Skeletal muscle satellite cell (primary cell): ENCODE measurements at regions not wholly inside any gene's neighbourhood (a gene's known extent, or its start where the extent isn't known, plus 50 kb on each side); places are given as distances from the start of the nearest gene placed in this dataset.
"Not testable (repeated sequence)": the region's sequence is repeated elsewhere in the genome, so short reads cannot be mapped to it uniquely, and the experiment has no call there.

ENCODE experiments used
- H3K27me3 ChIP-seq: 2 replicates; pipeline ENCODE4 v1.7.0; 2013; ENCODE audit warnings: low read length; ENCODE audit not compliant: control insufficient read depth, insufficient read depth
- H3K36me3 ChIP-seq: 2 replicates; pipeline ENCODE4 v1.7.0; 2013; ENCODE audit warnings: mild to moderate bottlenecking, control low read depth, low read length; ENCODE audit not compliant: insufficient read depth
- H3K4me1 ChIP-seq: 2 replicates; pipeline ENCODE4 v1.7.0; 2013; ENCODE audit warnings: low read length; ENCODE audit not compliant: control insufficient read depth, insufficient read depth
- H3K4me2 ChIP-seq: 2 replicates; pipeline ENCODE4 v1.7.0; 2013; ENCODE audit warnings: mild to moderate bottlenecking, low read length
- H3K4me3 ChIP-seq: 2 replicates; pipeline ENCODE4 v1.7.0; 2013; ENCODE audit warnings: low read length
- H3K9ac ChIP-seq: 2 replicates; pipeline ENCODE4 v1.7.0; 2013; ENCODE audit warnings: mild to moderate bottlenecking, low read depth, low read length, moderate library complexity
- H3K9me3 ChIP-seq: replicated peaks from 2 replicates; pipeline ENCODE4 v1.7.0; 2013; ENCODE audit warnings: mild to moderate bottlenecking, control low read depth, low read length

DNA sequence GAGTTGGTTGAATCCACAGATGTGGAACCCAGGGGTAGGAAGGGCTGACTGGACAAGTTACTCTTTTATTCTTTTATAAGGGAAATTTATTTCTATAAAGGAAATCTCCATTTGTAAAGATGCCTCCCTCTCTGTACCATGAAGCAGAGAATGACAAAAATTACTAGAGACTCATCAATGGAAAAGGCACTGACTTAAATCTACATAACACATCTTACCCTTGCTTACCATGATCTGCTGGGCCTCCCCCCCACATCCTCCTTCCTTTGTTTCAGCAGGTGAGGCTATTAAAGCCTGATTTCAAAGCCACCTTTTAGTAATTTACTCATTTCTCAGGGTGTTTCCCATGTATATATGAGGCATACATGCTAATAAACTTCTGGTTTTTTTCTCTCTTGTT, 130.2 kb upstream of the HDDC2 start:
- H3K4me2 ChIP-seq = no peak overlapping the region
- no peaks in the 10 kb centered on the region for H3K4me1 ChIP-seq
- H3K9me3 ChIP-seq = no peaks in the 10 kb centered on the region
- peaks cover 3% of the 10 kb centered on the region for H3K27me3 ChIP-seq
- H3K9ac ChIP-seq = no peak overlapping the region
- no peak overlapping the region for H3K4me3 ChIP-seq
- no peaks in the 10 kb centered on the region for H3K36me3 ChIP-seq

- Histone ChIP-seq H3K4me3 (no peak overlapping the region), H3K36me3 (no peaks in the 10 kb centered on the region), H3K4me2 (no peak overlapping the region), H3K9ac (no peak overlapping the region), H3K27me3 (peaks cover 3% of the 10 kb centered on the region), H3K9me3 (no peaks in the 10 kb centered on the region), H3K4me1 (no peaks in the 10 kb centered on the region)
Observed at GRCh38 chr6:125432963-125433362, 131.2 kb upstream of the HDDC2 start.

DNA sequence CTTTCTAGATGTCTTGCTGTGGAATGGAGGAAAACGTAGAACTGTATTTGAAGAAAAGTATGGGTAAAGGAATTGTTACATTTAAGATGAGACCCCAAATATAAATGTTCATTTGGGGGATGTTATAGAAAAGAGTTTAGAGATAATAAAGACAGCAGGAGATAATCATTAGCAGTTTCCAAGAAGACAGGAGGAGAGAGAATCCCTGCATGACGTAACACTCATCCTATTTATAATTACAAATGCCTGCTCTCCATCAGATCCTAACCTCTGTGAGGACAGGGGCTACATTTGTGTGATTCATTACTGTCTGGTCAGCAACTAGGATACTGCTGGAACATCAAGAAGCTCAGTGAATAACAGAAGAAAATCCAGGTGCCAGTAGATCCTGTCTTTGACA, 133.0 kb upstream of the HDDC2 start:
- no peaks in the 10 kb centered on the region for H3K36me3 ChIP-seq
- H3K4me3 ChIP-seq = no peak overlapping the region
- H3K9ac ChIP-seq = no peak overlapping the region
- peaks cover 8% of the 10 kb centered on the region for H3K27me3 ChIP-seq
- no peaks in the 10 kb centered on the region for H3K4me1 ChIP-seq
- no peak overlapping the region for H3K4me2 ChIP-seq
- H3K9me3 ChIP-seq = no peaks in the 10 kb centered on the region

GRCh38 chr6:125439512-125439911, 137.7 kb upstream of the HDDC2 start:
- no peaks in the 10 kb centered on the region for H3K9me3 ChIP-seq
- no peak overlapping the region for H3K9ac ChIP-seq
- no peak overlapping the region for H3K4me3 ChIP-seq
- no peaks in the 10 kb centered on the region for H3K4me1 ChIP-seq
- H3K4me2 ChIP-seq = no peak overlapping the region
- H3K27me3 ChIP-seq = peaks cover 13% of the 10 kb centered on the region
- no peaks in the 10 kb centered on the region for H3K36me3 ChIP-seq

GRCh38 chr6:125444006-125444923, 142.5 kb upstream of the HDDC2 start:
- H3K9ac ChIP-seq = no peak overlapping the region
- H3K4me1 ChIP-seq = no peaks in the 10 kb centered on the region
- no peak overlapping the region for H3K4me3 ChIP-seq
- H3K4me2 ChIP-seq = no peak overlapping the region
- peaks cover 16% of the 10 kb centered on the region for H3K27me3 ChIP-seq
- no peaks in the 10 kb centered on the region for H3K36me3 ChIP-seq
- H3K9me3 ChIP-seq = no peaks in the 10 kb centered on the region

DNA sequence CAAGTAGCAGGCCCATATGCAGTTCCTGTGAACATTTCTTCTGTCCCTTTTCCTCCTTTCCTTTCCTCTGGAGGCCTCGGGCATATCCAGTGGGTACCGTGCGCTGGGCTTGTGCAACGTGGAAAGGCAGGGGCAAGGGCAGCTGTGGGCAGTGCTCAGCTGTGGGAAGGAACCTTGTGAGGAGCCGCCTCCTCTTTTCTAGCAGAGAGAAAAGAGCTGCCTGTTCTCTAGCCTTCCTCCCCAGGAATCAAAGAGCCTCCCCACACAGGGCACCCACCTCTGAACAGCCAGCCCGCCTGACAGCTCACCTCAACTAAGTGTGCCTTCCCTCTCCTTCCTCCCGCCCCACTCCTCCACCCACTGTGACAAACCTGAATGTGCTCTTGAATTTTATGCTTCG, 143.3 kb upstream of the HDDC2 start:
- Histone ChIP-seq H3K9ac (no peak overlapping the region), H3K27me3 (peaks cover 9% of the 10 kb centered on the region), H3K36me3 (no peaks in the 10 kb centered on the region), H3K4me1 (no peaks in the 10 kb centered on the region), H3K9me3 (no peaks in the 10 kb centered on the region), H3K4me2 (no peak overlapping the region), H3K4me3 (no peak overlapping the region)

DNA sequence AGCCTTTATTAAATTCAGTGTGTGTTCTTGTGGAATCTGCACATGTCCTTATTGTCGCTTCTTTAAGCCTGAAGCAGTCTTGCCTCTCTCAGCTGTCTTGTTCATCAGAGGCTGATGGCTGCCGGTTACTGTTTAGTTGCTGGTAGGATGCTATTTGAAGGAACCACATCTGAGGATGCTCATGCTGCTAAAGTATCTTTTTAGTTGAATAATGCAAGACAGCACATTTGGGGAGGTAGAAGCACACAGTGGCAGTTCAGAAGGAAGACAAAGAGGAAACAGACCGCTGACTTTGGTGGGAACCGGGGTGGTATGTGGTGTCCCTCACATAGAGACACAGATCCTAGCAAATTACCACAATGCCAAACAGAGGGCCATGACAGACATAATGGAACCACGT, 144.2 kb upstream of the HDDC2 start:
- Histone ChIP-seq H3K9ac (no peak overlapping the region), H3K27me3 (peaks cover 6% of the 10 kb centered on the region), H3K4me3 (no peak overlapping the region), H3K9me3 (no peaks in the 10 kb centered on the region), H3K4me1 (no peaks in the 10 kb centered on the region), H3K4me2 (no peak overlapping the region), H3K36me3 (no peaks in the 10 kb centered on the region)

DNA sequence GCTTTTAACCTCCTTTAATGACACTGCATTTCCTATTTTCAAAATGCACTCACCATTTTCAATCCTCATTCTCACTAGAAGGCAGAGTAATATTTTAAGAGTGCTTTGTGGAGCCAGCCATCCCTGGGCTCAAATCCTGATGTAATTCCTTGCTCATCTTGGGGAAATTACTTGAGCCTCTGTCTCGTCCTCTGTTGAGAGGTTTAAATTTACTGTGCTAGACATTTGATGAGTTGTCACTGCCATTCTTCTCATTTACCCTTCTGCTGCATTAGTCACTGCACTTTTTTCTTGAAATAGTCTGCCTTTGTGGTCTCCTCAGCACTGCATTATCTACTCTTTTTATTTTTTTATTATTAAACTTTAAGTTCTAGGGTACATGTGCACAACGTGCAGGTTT, 150.0 kb upstream of the HDDC2 start:
- H3K4me3 ChIP-seq = no peak overlapping the region
- no peaks in the 10 kb centered on the region for H3K36me3 ChIP-seq
- no peak overlapping the region for H3K4me2 ChIP-seq
- H3K9ac ChIP-seq = no peak overlapping the region
- no peaks in the 10 kb centered on the region for H3K27me3 ChIP-seq
- H3K4me1 ChIP-seq = no peaks in the 10 kb centered on the region
- H3K9me3 ChIP-seq = peaks cover 3% of the 10 kb centered on the region

- Histone ChIP-seq H3K4me1 (no peaks in the 10 kb centered on the region), H3K4me2 (no peak overlapping the region), H3K9ac (no peak overlapping the region), H3K27me3 (no peaks in the 10 kb centered on the region), H3K36me3 (no peaks in the 10 kb centered on the region), H3K4me3 (no peak overlapping the region), H3K9me3 (peaks cover 3% of the 10 kb centered on the region)
Observed at GRCh38 chr6:125453516-125453915, 151.7 kb upstream of the HDDC2 start.

- no peaks in the 10 kb centered on the region for H3K4me1 ChIP-seq
- no peak overlapping the region for H3K4me3 ChIP-seq
- H3K4me2 ChIP-seq = no peak overlapping the region
- no peak overlapping the region for H3K9ac ChIP-seq
- H3K9me3 ChIP-seq = peaks cover 3% of the 10 kb centered on the region
- no peaks in the 10 kb centered on the region for H3K27me3 ChIP-seq
- no peaks in the 10 kb centered on the region for H3K36me3 ChIP-seq
Observed at GRCh38 chr6:125454351-125454750, 152.6 kb upstream of the HDDC2 start.

- not testable (repeated sequence) for H3K9ac ChIP-seq, H3K4me1 ChIP-seq, H3K36me3 ChIP-seq, H3K4me3 ChIP-seq, H3K9me3 ChIP-seq, H3K27me3 ChIP-seq, H3K4me2 ChIP-seq
Observed at GRCh38 chr6:125458493-125458892, 156.7 kb upstream of the HDDC2 start.

GRCh38 chr6:125465332-125465731, 163.6 kb upstream of the HDDC2 start:
- not testable (repeated sequence) for H3K9ac ChIP-seq, H3K27me3 ChIP-seq, H3K4me3 ChIP-seq, H3K4me2 ChIP-seq, H3K9me3 ChIP-seq, H3K4me1 ChIP-seq, H3K36me3 ChIP-seq
